ENCODE measurements at regions not wholly inside any gene's neighbourhood (a gene's known extent, or its start where the extent isn't known, plus 50 kb on each side); places are given as distances from the start of the nearest gene placed in this dataset.

DNA sequence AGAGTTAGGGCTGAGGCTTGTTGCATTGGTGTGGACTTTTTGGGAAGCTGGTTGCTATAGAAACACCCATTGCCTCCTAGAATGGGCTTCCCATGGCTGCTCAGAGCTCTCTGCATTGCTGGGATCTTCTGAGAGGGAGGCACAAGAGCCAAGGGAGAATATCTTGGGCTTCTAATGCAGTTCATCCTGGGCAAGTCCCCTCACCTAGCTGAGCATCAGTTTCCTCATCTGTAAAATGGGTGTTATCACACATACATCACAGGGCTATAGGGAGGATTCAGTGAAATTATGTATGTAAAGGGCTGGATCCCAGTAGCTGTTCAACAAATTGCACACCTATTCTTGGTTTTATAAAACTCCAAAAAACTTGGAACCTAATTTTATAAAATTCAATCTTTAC, 106.1 kb upstream of the ALDH1B1 start:
- DNase-seq (ENCODE audit: low read depth in 2 of 2) = no peak

DNA sequence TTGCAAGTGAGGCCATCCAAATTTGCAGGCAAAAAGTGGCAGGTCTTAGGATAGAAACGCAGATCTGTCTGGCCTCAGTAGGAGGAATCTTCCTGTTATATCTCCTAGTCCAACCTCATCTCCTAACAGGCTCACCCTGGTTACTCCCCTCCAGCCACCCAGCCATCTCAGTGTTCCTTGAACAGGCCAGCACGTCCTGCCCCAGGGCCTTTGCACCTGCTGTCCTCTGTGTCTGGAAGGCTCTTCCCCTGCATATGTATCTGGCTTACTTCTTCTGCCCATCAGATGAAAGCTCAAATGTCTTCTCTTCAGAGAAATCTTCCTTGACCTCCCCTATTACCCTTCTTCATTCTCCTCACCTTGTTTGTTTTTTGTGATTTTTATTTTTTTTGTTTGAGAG, 107.3 kb upstream of the ALDH1B1 start:
- DNase-seq (ENCODE audit: low read depth in 2 of 2) = no peak

DNA sequence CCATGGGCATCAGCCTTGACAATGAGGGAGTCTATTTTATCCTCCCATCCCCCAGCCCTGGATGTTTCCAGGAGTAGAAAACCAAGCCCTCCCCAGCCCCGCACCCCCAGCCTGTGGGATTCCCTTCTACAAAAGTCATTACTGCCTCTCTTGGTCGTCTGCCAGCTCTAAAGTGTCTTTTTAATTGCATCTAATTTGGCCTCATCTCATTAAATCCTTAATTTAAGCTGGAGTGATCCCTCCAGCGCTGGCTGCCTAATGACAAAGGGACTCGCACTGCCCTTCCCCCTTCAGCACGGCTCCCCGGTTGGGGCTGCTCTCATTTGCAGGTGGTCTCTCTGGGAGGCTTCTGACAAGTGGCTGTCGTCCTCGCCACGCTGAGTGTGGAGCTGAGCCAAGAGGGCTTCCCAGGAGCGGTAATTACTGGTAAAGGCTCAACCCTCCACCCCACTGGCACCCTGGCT, 107.9 kb upstream of the ALDH1B1 start:
- DNase-seq (ENCODE audit: low read depth in 2 of 2) = no peak

DNA sequence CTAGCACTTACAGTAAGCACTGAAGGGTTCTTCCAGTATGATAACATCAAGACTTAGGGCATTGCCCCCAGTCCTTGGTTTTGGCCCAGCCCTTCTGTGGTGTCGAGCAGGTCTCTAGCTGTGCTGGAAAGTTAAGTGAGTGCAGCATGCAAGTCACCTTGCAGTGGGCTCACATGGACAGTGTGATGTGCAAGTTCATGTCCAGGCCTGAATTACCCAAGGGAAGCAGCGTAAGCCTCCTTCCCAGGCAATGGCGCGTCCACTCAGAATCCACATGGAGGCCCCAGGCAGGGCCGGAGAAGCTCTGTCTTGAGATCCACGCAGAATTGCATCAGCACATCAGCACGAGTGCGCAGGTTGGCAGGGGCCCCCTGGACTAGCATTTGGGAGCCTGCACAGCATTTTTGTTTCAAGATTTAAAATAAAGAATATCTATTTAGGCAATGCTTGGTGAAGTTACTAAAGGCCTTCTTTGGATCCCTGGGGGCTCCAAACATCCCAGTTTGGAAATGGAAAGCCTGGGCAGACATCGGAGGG, 108.4 kb upstream of the ALDH1B1 start:
- DNase-seq (ENCODE audit: low read depth in 2 of 2) = no peak

DNA sequence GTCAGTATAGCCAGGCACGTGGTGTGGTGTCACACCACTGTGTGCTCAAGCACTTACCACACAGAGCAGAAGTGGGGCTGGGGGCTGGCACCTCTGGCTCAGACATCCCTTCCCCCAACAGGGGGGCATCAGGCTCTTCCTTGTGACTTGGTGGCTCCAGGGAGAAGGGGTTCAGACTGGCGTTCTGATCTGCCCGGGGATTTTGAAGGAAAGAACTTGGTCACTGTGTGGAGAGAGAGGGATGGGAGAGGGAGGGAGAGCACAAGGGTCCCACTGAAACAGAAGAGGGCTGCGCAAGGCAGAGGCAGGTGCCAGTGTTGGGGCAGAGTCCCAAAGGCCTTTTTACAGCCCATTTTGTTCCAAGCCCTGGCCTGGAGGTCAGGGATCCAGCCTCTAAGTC, 109.7 kb upstream of the ALDH1B1 start:
- DNase-seq (ENCODE audit: low read depth in 2 of 2) = no peak

DNA sequence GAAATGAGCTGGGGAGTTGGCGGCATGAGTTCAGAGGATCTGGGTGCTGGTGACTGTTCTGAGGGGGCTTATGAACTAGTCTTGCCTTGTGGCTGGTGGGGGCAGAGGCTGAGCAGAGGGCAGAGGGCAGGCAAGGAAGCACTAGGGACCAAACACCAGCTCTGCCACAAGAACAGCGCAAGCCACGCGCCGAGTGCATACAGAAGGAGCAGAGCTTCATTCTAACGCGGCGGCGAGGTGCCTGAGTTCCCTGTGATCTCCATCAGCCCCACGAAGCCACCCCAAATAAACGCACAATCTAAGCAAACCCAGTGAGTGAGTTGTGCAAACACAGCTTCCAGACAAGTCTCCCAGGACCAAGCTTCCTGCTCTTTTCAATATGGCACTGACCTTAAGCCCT, 110.6 kb upstream of the ALDH1B1 start:
- DNase-seq (ENCODE audit: low read depth in 2 of 2) = no peak

DNA sequence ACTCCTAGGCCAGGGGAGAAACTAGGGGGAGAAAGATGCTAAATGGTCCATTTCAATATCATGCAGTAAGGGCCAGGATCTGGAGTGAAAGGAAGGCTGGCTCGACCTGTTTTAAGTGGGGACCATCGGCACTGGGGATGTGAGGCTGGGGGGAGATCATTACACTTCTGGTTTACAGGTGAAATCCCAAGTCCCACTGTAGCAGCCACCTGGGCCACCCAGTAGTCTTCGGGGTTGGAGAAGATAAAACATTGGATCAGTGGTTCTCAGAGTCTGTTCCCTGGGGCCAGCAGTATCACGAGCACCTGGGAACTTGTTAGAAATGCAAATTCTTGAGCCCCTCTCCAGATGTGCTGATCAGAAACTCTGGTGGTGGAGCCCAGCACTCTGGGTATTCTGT, 111.3 kb upstream of the ALDH1B1 start:
- no peak for DNase-seq (ENCODE audit: low read depth in 2 of 2)

DNA sequence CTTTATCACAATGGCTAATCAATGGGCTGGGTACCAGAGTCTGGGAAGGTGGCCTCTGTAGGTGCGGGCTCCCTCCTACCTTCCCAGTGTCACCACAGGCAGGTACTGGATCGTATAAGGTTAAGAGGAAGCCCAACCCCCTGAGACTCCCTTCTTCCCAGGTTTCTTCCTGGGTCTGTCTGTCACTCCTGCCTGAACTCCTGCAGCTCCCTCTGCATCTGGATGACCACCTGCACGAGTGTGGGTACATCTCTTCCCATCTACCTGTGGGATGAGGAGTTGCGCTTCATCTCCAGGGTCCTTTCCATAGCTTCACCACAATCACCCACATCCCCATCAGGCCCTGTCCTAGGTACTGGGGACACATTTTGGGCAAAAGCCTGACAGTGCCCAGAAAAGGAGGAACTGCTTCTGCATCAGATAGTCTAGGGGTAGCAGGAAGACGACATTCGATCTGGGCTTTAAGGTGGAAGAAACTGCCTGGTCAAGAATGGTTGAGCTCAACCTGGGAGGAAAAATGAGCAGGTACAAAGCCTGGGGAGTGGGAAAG, 112.2 kb upstream of the ALDH1B1 start:
- DNase-seq (ENCODE audit: low read depth in 2 of 2) = no peak

DNA sequence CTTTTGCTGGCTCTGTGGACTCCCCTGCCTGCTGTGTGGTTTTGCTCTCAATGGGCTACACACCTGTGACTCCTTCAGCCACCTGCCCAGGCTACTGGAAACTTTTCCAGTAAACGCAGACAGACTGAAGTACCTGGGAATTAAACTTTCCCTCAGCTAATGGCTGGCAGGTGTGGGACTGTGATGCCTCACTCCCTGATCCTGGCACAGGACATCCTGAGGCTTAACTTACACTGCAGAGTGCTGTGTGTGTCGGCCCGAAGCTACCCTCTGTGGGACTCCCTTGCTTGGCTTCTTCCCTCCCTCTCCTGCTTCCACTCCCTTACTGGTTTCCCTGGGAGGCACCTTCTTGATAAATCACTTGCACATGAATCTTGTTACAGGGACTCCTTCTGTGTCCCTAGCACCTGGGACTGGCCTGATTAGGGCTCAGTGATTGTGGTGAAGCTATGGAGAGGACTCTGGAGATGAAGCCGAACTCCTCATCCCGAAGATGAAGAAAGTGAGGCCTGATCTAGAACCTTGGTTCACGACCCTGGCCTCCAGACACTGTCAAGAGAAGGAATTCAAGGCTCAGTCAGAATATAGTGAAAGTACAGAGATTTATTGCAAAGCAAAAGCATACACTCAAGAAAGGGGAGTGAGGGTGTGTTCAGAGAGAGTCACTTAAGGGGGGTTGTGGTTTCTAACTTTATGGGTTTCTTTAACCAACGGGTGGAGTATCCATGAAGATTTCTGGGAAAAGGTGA, 113.4 kb upstream of the ALDH1B1 start:
- DNase-seq (ENCODE audit: low read depth in 2 of 2) = no peak

DNA sequence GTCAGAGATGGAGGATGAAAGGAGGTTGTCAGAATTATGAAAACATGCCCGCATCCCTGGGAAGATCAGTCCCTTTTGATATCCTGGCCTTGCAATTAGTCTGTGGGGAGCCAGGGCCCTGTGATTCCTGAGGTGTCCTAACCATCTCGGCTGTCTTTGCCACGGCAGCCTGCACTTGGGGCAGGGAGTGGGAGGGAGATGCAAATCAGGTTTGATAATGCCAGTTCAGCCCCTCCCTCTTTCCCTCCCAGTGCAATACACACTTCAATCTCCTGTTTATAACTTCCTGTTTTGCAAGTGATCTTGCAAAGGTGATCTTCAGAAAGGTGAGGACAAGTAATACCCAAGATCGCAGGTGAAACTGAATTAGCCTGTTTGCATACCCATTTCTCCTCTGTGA, 114.0 kb upstream of the ALDH1B1 start:
- no peak for DNase-seq (ENCODE audit: low read depth in 2 of 2)

DNA sequence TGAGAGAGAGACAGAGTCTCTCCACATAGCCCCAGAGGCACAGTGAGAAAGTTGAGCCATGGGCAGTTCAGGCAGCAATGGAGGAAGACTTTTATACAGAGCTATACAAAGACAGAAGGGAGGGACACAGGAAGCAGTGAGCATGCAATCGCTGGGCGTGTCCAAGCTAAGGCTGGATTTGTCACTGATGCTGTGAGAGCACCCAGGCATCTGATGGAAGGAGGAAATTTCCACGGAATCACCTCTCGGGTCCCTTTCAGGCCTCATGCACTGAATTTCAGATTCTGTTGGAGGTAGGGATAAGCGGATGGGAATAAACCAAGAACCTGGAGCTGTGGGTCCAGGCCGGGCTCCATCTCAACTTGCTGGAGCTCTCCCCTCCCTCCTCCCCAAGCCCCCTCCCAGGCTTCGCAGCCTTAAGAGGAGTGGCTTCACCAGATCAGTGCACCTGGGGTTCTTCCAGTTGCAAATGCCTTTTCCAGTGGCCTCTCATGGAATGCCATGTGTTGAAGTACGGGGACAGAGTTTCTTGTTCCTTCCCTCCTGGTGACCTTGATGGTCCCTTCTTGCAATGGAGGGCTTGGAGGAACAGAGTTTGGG, 114.8 kb upstream of the ALDH1B1 start:
- no peak for DNase-seq (ENCODE audit: low read depth in 2 of 2)

DNA sequence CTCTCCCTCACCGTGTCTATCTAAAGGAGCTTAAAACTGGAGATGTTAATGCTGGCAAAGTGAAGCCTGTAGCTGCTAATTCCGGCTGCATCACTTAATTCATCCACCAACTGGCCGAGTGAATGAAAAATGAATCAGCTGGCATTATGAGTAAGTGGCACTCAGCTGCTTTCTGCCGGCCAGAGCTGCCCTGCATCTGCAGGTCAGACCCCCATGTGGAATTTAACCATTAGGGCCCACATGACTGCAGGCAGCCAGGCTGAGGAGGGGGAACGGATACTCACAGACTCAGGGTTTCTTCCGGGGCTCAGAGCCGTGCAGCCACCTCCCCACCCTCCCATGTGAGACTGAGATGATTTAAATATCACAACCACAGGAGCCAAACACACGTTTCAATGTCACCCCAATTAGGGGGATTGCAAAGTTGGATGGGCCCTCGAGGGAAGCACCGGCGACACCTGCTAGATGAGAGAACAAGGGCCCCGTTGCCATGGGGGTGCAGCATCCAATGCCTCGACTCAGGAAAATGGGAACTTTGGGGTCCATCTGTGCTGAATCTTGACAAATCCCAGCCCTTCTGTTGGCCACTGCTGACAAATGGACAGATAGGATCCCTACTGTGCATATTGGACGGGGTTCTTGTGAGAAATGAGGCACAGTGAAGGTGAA, 115.6 kb upstream of the ALDH1B1 start:
- DNase-seq (ENCODE audit: low read depth in 2 of 2) = no peak

DNA sequence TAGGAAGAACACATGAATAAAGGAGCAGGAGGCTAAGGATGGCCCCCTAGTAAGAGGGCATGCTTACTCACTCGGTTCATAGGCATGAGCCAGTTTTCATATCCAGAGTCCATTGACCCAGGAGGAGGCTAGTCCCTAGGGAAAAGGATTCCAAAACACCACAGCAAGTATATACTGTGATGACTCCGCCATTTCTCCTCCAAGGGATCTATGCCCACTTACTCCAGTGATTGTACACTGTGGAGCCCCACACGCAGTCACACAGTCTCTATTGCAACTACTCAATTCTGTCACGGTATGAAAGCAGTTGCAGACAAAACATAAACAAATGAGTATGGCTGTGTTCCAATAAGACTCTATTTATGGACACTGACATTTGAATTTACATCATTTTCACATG, 117.7 kb upstream of the ALDH1B1 start:
- no peak for DNase-seq (ENCODE audit: low read depth in 2 of 2)

DNA sequence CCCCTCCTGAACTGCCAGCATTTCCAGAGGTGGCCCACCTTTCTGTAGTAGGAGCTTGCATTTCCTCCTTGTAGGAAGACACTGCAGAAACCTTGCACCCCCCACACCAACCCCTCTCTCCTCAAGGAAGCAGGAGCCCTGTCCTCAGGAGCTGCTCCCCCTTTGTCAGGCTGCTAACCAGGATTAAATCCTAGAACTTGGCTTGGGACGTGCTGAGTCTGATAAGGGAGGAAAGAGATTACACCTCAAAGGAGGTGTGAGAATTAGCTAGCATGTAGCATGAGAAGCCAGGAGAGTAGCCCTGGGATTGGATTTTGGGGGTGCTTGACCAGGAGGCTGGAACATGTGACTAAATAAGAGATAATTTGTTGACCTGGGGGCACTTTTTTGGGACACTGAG, 119.8 kb upstream of the ALDH1B1 start:
- no peak for DNase-seq (ENCODE audit: low read depth in 2 of 2)

DNA sequence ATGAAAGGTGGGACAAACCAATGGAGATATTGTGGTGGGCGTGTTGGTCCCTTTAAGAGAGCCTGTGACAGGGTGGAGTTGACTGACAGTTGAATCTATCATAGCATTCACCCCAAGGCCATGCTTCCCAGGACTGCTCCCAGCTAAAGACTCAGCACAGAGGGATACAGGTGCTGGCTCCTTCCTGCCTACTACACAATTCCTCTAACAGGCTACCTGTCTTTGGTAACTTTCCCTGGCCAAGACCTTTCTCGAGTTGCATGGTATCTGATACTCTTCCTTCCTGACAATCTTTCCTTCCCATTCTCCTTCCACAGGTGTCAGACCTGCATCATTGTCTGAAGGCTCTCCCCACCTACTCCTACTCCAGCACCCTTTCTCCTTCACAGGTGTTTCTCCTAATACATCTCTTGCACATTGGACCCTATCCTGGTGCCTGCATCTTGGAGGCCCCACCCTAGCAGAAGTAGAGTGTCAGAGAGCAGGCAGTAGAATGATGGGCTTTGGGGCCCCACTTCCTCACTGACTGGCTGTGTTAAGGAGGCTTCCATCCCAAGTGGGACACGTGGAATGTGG, 120.7 kb upstream of the ALDH1B1 start:
- DNase-seq (ENCODE audit: low read depth in 2 of 2) = no peak

DNA sequence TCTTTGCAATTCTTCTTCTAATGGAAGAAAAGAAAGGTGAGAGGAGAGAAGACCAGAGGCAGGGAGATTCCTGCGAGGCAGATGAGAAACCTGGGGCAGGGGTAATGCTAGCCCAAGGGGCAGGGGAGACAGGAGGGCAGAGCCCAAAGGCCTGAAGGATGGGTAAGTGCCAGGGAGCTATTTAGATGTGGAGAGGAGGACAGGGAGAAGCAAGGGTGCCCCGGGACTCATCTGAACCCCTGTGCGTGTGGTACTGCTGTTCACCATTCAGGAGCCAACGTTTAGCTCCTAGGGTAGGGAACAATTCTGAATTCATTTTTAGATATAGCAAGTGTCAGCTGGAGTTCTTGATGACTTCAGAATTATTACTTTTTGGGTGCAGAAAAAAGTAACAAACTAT, 122.7 kb upstream of the ALDH1B1 start:
- no peak for DNase-seq (ENCODE audit: low read depth in 2 of 2)

DNA sequence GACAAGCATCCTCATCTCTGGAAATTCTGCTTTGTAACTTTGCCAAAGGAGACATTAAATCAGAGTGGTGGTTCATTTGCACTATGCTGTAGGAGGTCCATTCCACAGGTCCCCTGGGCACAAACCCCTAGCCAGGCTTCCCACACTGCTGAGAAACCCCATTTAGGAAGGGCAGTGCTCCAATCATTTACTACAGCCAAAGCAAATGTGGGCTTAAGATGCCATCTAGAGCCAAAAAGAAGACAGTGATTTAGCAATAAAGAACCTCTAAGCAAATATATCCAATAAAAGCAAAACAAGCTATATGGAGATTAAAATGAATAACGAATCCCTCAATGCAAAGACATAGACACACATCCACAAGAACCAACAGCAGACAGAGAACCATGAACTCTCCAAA, 129.0 kb upstream of the ALDH1B1 start:
- DNase-seq (ENCODE audit: low read depth in 2 of 2) = no peak

DNA sequence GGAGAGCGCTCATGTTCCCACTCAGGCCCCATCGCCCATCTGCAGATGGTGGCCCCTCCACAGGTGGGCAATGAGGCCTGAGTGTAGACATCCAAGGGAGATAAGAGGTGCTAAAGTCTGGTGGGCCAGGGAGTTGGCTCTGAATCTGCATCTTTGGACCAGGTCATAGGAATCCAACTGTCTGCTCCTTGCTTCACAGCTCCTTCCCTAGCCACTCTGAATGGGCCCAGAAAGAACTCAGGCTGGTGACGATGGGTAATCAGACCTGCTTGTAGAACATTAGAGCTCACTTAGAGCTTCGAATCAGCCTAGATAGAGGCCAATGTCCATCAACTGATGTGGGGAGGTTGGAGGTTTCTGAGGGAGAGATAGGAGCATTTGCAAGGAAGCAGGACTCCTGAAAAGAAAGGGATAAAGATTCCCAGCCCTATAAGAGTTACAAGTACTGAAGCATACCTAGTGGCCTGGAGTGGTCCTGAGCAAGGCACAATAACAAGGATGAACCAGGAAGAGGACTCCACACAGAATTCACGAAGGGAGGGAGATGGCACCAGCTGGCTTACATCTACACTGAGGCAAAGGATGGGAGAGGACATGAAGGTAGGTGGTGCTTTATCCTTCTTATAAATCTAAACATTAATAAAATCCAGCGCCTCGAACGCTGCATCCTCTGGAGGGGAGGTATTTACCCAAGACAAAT, 132.8 kb upstream of the ALDH1B1 start:
- DNase-seq (ENCODE audit: low read depth in 2 of 2) = no peak

DNA sequence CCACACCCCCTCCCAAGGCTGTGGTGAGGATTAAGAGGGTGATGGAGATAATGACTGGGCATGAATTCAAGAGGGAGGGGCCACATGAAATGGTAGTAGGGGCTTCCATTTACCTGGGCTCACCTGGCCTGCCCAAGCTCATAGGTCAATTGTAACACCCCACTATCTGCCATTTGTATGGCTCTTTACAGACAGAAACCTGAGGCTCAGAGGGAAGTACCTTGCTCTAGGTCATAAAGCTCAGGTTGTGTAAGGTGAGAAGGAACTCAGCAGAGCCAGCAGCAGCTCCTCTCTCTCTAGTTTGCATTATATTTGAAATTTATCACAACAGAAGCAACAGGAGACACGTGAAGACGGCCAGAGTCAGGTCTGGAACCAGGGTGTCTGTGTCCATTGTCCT, 133.4 kb upstream of the ALDH1B1 start:
- DNase-seq (ENCODE audit: low read depth in 2 of 2) = no peak

DNA sequence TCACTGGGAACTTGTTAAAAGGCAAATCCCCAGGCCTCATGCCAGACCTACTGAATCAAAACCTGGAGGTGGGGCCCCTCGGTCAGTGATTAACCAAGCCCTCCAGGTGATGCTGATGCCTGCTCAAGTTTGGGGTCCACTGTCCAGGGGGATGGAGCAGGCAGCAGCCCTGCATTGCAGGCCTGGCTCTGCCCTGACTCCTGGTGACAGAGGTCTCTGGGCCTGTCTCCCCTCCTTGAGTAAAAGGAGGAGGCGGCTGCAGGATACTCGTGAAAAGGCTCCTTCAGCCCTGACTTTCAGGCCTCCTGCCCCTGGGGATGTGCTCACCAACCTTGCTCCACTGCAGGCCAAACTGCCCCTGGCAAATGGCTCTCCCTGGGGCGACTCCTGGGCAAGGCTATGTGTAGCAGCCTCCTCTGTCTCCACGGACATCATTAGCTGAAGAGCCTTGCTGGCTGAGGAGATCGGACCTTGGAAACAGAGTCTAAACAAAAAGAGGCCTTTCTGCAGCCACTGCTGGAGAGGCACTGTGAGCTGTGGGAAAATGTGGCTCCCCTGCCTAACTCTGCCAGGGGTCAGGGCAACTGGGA, 134.8 kb upstream of the ALDH1B1 start:
- no peak for DNase-seq (ENCODE audit: low read depth in 2 of 2)

DNA sequence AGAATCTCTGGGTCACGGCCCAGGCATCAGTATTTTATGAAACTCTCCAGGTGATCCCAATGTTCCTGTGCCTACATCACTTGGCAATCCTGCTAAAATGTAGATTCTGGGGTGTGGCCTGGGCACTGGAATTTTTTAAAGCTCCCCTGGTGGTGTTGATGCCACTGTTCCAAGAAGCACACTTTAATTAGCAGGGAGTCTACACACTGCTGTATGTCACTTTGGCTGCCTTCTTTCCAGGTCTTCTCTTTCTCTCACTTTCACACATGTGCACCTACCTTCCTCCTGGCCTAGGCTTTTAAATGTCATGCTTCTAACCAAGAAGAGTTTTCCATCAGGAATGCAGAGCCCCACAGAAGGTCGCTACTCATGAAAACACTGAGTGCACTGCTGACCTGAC, 136.0 kb upstream of the ALDH1B1 start:
- DNase-seq (ENCODE audit: low read depth in 2 of 2) = no peak

Data from stimulated activated CD4-positive, alpha-beta T cell treated with anti-CD3 and anti-CD28 coated beads, Interleukin-4, amount 100 ng/mL, for 48 hours (primary cell).